Liver (tissue), 8 donors: ENCODE measurements at regions not wholly inside any gene's neighbourhood (a gene's known extent, or its start where the extent isn't known, plus 50 kb on each side); places are given as distances from the start of the nearest gene placed in this dataset.

Experiments used
- DNase-seq: peaks from one replicate; pipeline ENCODE4 v3.0.0-alpha.2; 2017; ENCODE audit warnings: low spot score
- H3K27ac ChIP-seq, 2 donors: one replicate each; pipeline ENCODE4 v1.7.0; 2013; ENCODE audit warnings: inconsistent platforms in 2 of 2, low read length in 2 of 2, control low read depth in 1 of 2, low read depth in 1 of 2, mild to moderate bottlenecking in 1 of 2
- H3K27me3 ChIP-seq, 4 donors: one replicate each; pipeline versions ENCODE4 v1.6.1 to v1.7.0; 2013; ENCODE audit warnings: low read length in 3 of 4, inconsistent platforms in 1 of 4, mild to moderate bottlenecking in 1 of 4, moderate library complexity in 1 of 4; ENCODE audit not compliant: control insufficient read depth in 4 of 4, insufficient read depth in 4 of 4
- H3K36me3 ChIP-seq, 4 donors: one replicate each; pipeline versions ENCODE4 v1.6.1 to v1.7.0; 2013; ENCODE audit warnings: low read length in 3 of 4, mild to moderate bottlenecking in 3 of 4, low read depth in 1 of 4, moderate library complexity in 1 of 4; ENCODE audit not compliant: control insufficient read depth in 4 of 4, insufficient read depth in 3 of 4
- H3K4me1 ChIP-seq, 4 donors: one replicate each; pipeline versions ENCODE4 v1.6.1 to v1.7.0; 2013; ENCODE audit warnings: low read length in 3 of 4, mild to moderate bottlenecking in 3 of 4, moderate library complexity in 1 of 4; ENCODE audit not compliant: control insufficient read depth in 4 of 4, insufficient read depth in 4 of 4
- H3K4me3 ChIP-seq, 3 donors: one replicate each; pipeline versions ENCODE4 v1.6.1 to v1.7.0; 2013; ENCODE audit warnings: low read length in 3 of 3, control low read depth in 1 of 3, low read depth in 1 of 3, mild to moderate bottlenecking in 1 of 3
- H3K9ac ChIP-seq, 2 donors: one replicate each; pipeline ENCODE4 v1.7.0; 2013; ENCODE audit warnings: low read length in 2 of 2, mild to moderate bottlenecking in 2 of 2, moderate library complexity in 2 of 2, control low read depth in 1 of 2, low read depth in 1 of 2
- H3K9me3 ChIP-seq, 4 donors: one replicate each; pipeline versions ENCODE4 v1.6.1 to v1.7.0; 2013; ENCODE audit warnings: low read length in 3 of 4; ENCODE audit not compliant: control insufficient read depth in 4 of 4
- ATF3 ChIP-seq: IDR thresholded peaks from 2 replicates; pipeline ENCODE4 v1.6.1; 2016; ENCODE audit warnings: antibody characterized with exemption
- CTCF ChIP-seq: fragments of 150-350 bp; IDR thresholded peaks from 2 replicates; pipeline ENCODE4 v1.5.1; 2017; ENCODE audit warnings: improper control_type of control experiment, low read depth, low read length; ENCODE audit not compliant: missing input control
- EGR1 ChIP-seq, 2 donors: IDR thresholded peaks; 2 replicates each; pipeline ENCODE4 v1.6.1; 2016 to 2018; ENCODE audit warnings: antibody characterized with exemption in 2 of 2, low read depth in 2 of 2
- FOXA1 ChIP-seq: IDR thresholded peaks from 2 replicates; pipeline ENCODE4 v1.6.1; 2016; ENCODE audit warnings: antibody characterized with exemption
- FOXA2 ChIP-seq: IDR thresholded peaks from 2 replicates; pipeline ENCODE4 v1.6.1; 2016; ENCODE audit warnings: antibody characterized with exemption
- GABPA ChIP-seq, 2 donors: IDR thresholded peaks in 1 of 2; conservative IDR thresholded peaks in 1 of 2; 2 replicates each; pipeline ENCODE4 v1.6.1; 2016; ENCODE audit warnings: antibody characterized with exemption in 2 of 2, mild to moderate bottlenecking in 1 of 2, moderate library complexity in 1 of 2
- HNF4A ChIP-seq, 2 donors: conservative IDR thresholded peaks; 2 replicates each; pipeline ENCODE4 v1.6.1; 2016; ENCODE audit warnings: antibody characterized with exemption in 2 of 2, mild to moderate bottlenecking in 2 of 2
- HNF4G ChIP-seq: IDR thresholded peaks from 2 replicates; pipeline ENCODE4 v1.6.1; 2016; ENCODE audit warnings: antibody characterized with exemption
- JUND ChIP-seq, 2 donors: IDR thresholded peaks; 2 replicates each; pipeline ENCODE4 v1.6.1; 2016; ENCODE audit warnings: antibody characterized with exemption in 2 of 2
- NR2F2 ChIP-seq: IDR thresholded peaks from 2 replicates; pipeline ENCODE4 v1.6.1; 2016; ENCODE audit warnings: antibody characterized with exemption
- RAD21 ChIP-seq, 2 donors: IDR thresholded peaks; 2 replicates each; pipeline ENCODE4 v1.6.1; 2016; ENCODE audit warnings: antibody characterized with exemption in 2 of 2, mild to moderate bottlenecking in 2 of 2
- REST ChIP-seq: IDR thresholded peaks from 2 replicates; pipeline ENCODE4 v1.6.1; 2016; ENCODE audit warnings: antibody characterized with exemption, mild to moderate bottlenecking
- RXRA ChIP-seq, 2 donors: IDR thresholded peaks; 2 replicates each; pipeline ENCODE4 v1.6.1; 2017 to 2018; ENCODE audit warnings: antibody characterized with exemption in 2 of 2, mild to moderate bottlenecking in 1 of 2
- SP1 ChIP-seq: IDR thresholded peaks from 2 replicates; pipeline ENCODE4 v1.6.1; 2018; ENCODE audit warnings: antibody characterized with exemption, mild to moderate bottlenecking
- TAF1 ChIP-seq: conservative IDR thresholded peaks from 2 replicates; pipeline ENCODE4 v1.6.1; 2016; ENCODE audit warnings: antibody characterized with exemption, mild to moderate bottlenecking
- YY1 ChIP-seq: IDR thresholded peaks from 2 replicates; pipeline ENCODE4 v1.6.1; 2016; ENCODE audit warnings: antibody characterized with exemption, mild to moderate bottlenecking
- WGBS: extraction: QIAGEN DNeasy Blood & Tissue Kit; methylation state at CpG from one replicate; pipeline ENCODE4 v1.1.7; 2013; 5-methylcytosine and 5-hydroxymethylcytosine counted together
- TF ChIP-seq, protein P1 (sequence below): IDR thresholded peaks from 2 replicates; pipeline ENCODE4 v1.6.1; 2016; ENCODE audit warnings: antibody characterized with exemption
- TF ChIP-seq, protein P2 (sequence below): IDR thresholded peaks from 2 replicates; pipeline ENCODE4 v1.6.1; 2016; ENCODE audit warnings: antibody characterized with exemption
- donor health status: healthy.
- donor health status: healthy.
- donor health status: healthy.
- donor health status: healthy.
- donor health status: healthy.

GRCh38 chr12:125639826-125640225 lies 574.6 kb downstream of the AACS start:
- H3K4me3 ChIP-seq, result no peak overlapping the region
- H3K27me3 ChIP-seq, result no peaks in the 10 kb centered on the region
- no peak overlapping the region for H3K9ac ChIP-seq
- H3K9me3 ChIP-seq, result no peaks in the 10 kb centered on the region
- H3K4me1 ChIP-seq, result peaks cover 0 to 3% (median under 1%) of the 10 kb centered on the region in 4 donors
- H3K27ac ChIP-seq, result no peak overlapping the region
- TF ChIP-seq EGR1 (IDR thresholded peaks at IDR 0.05; ENCODE audit: low read depth in 2 of 2) (no peak), RXRA (IDR thresholded peaks at IDR 0.05) (no peak), ATF3 (no peak), HNF4A (conservative IDR thresholded peaks at IDR 0.05) (no peak), FOXA2 (no peak), YY1 (no peak), TAF1 (no peak), FOXA1 (no peak), GABPA (IDR thresholded peaks at IDR 0.05 in 1 of 2, conservative IDR thresholded peaks at IDR 0.05 in 1 of 2) (no peak), RAD21 (IDR thresholded peaks at IDR 0.05) (no peak), SP1 (no peak), HNF4G (no peak), CTCF (no peak), REST (no peak), JUND (IDR thresholded peaks at IDR 0.05) (no peak), NR2F2 (no peak)
- TF ChIP-seq, protein P1, sequence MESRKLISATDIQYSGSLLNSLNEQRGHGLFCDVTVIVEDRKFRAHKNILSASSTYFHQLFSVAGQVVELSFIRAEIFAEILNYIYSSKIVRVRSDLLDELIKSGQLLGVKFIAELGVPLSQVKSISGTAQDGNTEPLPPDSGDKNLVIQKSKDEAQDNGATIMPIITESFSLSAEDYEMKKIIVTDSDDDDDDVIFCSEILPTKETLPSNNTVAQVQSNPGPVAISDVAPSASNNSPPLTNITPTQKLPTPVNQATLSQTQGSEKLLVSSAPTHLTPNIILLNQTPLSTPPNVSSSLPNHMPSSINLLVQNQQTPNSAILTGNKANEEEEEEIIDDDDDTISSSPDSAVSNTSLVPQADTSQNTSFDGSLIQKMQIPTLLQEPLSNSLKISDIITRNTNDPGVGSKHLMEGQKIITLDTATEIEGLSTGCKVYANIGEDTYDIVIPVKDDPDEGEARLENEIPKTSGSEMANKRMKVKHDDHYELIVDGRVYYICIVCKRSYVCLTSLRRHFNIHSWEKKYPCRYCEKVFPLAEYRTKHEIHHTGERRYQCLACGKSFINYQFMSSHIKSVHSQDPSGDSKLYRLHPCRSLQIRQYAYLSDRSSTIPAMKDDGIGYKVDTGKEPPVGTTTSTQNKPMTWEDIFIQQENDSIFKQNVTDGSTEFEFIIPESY, result no peak
- TF ChIP-seq, protein P2, sequence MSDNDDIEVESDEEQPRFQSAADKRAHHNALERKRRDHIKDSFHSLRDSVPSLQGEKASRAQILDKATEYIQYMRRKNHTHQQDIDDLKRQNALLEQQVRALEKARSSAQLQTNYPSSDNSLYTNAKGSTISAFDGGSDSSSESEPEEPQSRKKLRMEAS, result no peak
- DNase-seq, result no peak
- 93% methylated on average over 13 of the region's 13 CpGs for WGBS
- H3K36me3 ChIP-seq, result no peaks in the 10 kb centered on the region
